GM10266 (cell line): ENCODE measurements at regions not wholly inside any gene's neighbourhood (a gene's known extent, or its start where the extent isn't known, plus 50 kb on each side); places are given as distances from the start of the nearest gene placed in this dataset.

Source experiments
- DNase-seq: peaks from one replicate; pipeline ENCODE4 v3.0.0; 2012; ENCODE audit errors: extremely low spot score
- CTCF ChIP-seq: IDR thresholded peaks from 2 replicates; pipeline ENCODE4 v1.5.1; 2012; ENCODE audit warnings: mild to moderate bottlenecking, low read depth; ENCODE audit not compliant: control insufficient read depth, insufficient read depth; ENCODE audit errors: missing control alignments

GRCh38 chr2:4690913-4691312 is 987.5 kb downstream of the DCDC2C start:
- no peak for TF ChIP-seq CTCF
- no peak for DNase-seq

GRCh38 chr2:4693266-4693665 is 989.9 kb downstream of the DCDC2C start:
- DNase-seq = no peak
- no peak for TF ChIP-seq CTCF

DNA sequence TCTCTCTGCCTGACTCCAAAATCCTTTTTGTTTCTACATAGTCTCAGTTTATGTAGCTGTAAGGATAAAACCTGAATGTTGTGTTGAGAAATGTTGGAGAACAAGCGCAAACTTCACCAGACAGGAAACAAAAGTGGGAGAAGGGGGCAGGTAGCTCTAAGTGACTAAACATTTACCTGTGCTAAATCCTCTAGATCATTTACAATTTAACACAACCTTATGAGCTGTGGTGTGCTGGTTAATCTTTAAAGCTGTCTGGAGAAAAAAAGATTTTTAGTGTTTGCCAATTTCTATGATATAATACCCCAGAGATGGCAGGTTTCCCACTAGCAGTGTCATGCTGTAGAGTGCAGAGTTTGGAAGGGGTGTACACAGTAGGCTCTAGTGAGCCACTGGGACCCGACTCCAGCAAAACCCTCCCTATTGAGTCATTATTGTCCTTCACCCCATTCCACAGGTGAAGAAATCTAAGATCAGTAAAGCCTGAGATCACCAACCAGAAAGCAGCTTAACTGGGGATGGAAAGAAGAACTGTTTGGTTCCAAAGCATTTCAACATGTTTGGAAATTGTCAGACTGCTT is 992.0 kb downstream of the DCDC2C start:
- no peak for TF ChIP-seq CTCF
- no peak for DNase-seq

GRCh38 chr2:4715065-4715464 is 977.1 kb upstream of the SOX11 start:
- no peak for TF ChIP-seq CTCF
- DNase-seq = no peak

- TF ChIP-seq CTCF = no peak
- DNase-seq = no peak
Observed at GRCh38 chr2:4718777-4719176, 973.4 kb upstream of the SOX11 start.

DNA sequence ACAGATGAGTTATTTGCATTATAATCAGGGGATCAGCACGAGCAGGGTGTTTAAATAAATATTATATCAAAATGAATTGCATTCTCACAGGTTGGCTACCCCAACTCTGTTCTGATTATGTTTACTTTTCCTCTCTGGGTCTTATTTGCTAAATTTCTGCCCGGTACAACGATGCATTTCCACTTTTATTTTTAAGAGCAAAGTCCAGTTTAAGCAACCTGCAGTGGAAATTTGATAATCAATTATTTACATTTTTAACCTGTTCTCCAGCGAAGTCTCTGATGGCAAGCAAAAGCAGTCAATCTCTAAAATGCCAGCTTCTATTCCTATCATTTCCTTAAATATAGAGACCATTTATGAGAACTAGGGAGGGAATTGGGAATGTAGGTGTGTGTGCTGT is 966.6 kb upstream of the SOX11 start:
- DNase-seq = no peak
- no peak for TF ChIP-seq CTCF

GRCh38 chr2:4732560-4732959 is 959.6 kb upstream of the SOX11 start:
- no peak for TF ChIP-seq CTCF

More at GRCh38 chr2:4732560-4732959, 959.6 kb upstream of the SOX11 start:
- no peak for DNase-seq
